ENCODE measurements at regions not wholly inside any gene's neighbourhood (a gene's known extent, or its start where the extent isn't known, plus 50 kb on each side); places are given as distances from the start of the nearest gene placed in this dataset.

DNA sequence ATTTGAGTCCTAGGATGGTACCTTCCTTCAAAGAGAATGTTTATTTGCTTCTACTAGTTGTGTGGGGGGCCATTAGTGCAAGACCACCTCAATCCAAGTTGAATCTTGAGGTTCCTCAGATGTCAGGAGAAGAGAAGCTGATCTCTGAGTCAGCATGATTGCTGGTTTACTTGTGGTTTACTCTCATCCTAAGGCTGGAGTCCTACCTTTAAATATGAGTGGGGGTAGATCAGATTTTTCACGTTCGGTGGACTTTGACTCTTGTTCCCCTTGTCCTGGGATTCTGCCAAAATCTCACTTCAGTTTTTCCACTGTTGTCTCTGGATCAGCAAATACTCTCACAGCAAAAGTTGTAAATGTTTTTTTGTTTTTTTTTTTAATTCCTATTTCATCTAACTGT, 84.6 kb upstream of the F13A1 start:
- WGBS, 2 experiments (ENCODE audit: low coverage in 1 of 2, low lambda C conversion rate in 2 of 2, missing lambda C conversion rate in 2 of 2) = 5 to 11% methylated on average over 2 of the region's 2 CpGs
- H2AFZ ChIP-seq = no peak overlapping the region
- no peaks in the 10 kb centered on the region for H3K79me2 ChIP-seq (ENCODE audit: insufficient read depth)
- H3K4me3 ChIP-seq = no peak overlapping the region
- H3K9ac ChIP-seq = no peak overlapping the region
- no peak for DNase-seq
- H3F3A ChIP-seq (ENCODE audit: insufficient read depth) = no peaks in the 10 kb centered on the region
- in situ Hi-C loops (cut with MboI) = no loop called here
- no peaks in the 10 kb centered on the region for H4K20me1 ChIP-seq (ENCODE audit: insufficient read depth)
- no peaks in the 10 kb centered on the region for H3K9me2 ChIP-seq (ENCODE audit: insufficient read depth)
- no peaks in the 10 kb centered on the region for H3K9me3 ChIP-seq (ENCODE audit: low read depth)
- no peaks in the 10 kb centered on the region for H3K4me1 ChIP-seq (ENCODE audit: insufficient read depth)
- H3K27ac ChIP-seq = no peak overlapping the region
- no peaks in the 10 kb centered on the region for H3K36me3 ChIP-seq (ENCODE audit: low read depth)
- TF ChIP-seq EZH2 (IDR thresholded peaks at IDR 0.05; ENCODE audit: insufficient read depth, poor library complexity, severe bottlenecking) (no peak), EZH2phosphoT487 (IDR thresholded peaks at IDR 0.05; ENCODE audit: insufficient read depth, low read depth) (no peak)
- H3K4me2 ChIP-seq (ENCODE audit: unreplicated experiment) = no peak overlapping the region
- no peaks in the 10 kb centered on the region for H3K27me3 ChIP-seq (replicated peaks; ENCODE audit: insufficient read depth)

DNA sequence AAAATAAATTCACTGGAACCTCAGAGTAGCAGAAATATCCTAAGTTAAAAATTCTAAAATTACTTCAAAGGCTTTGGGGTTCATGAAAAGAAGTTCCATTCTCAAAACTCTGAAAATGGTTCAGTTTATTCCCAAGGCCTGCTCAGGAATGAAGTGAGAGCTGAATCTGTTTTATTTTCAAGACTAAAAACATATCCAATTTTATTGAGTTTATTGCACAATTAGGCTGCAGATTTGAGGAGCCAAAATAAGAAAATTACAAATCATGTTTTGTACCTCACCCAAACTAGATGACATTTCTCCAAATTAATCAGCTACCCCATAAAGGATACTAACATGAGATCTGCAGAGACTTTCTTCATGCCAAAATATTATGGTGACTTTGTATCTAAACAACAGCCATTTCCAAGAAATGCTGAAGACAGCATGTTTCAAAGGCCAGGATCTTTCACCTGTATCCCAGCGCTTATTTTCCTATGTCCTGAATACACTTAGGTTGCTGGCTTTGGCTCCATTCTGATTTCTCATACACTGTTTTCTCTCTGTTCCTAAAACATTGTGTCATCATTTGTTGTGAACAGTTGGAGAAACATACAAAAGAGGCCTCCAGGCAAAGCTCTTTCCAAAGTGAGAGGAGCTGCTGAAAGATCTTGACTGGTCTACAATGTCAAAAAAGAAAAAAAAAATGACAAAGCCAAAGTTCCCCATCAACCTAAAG, 85.7 kb upstream of the F13A1 start:
- no peak for DNase-seq
- no peaks in the 10 kb centered on the region for H3K79me2 ChIP-seq (ENCODE audit: insufficient read depth)

GRCh38 chr6:6406715-6407070, 86.2 kb upstream of the F13A1 start:
- Histone ChIP-seq H3K4me3 (no peak overlapping the region), H4K20me1 (ENCODE audit: insufficient read depth) (no peaks in the 10 kb centered on the region), H3F3A (ENCODE audit: insufficient read depth) (no peaks in the 10 kb centered on the region), H3K27me3 (replicated peaks; ENCODE audit: insufficient read depth) (no peaks in the 10 kb centered on the region), H3K9ac (no peak overlapping the region), H3K36me3 (ENCODE audit: low read depth) (no peaks in the 10 kb centered on the region), H3K4me1 (ENCODE audit: insufficient read depth) (no peaks in the 10 kb centered on the region), H3K27ac (no peak overlapping the region), H2AFZ (no peak overlapping the region), H3K79me2 (ENCODE audit: insufficient read depth) (no peaks in the 10 kb centered on the region), H3K9me3 (ENCODE audit: low read depth) (no peaks in the 10 kb centered on the region), H3K4me2 (ENCODE audit: unreplicated experiment) (no peak overlapping the region), H3K9me2 (ENCODE audit: insufficient read depth) (no peaks in the 10 kb centered on the region)
- in situ Hi-C loops (cut with MboI) = no loop called here
- DNase-seq = no peak
- WGBS, 2 experiments (ENCODE audit: low coverage in 1 of 2, low lambda C conversion rate in 2 of 2, missing lambda C conversion rate in 2 of 2) = 0 to 4% methylated on average over 2 of the region's 2 CpGs
- TF ChIP-seq EZH2 (IDR thresholded peaks at IDR 0.05; ENCODE audit: insufficient read depth, poor library complexity, severe bottlenecking) = no peak
- TF ChIP-seq EZH2phosphoT487 (IDR thresholded peaks at IDR 0.05; ENCODE audit: insufficient read depth, low read depth) = no peak

More for the DNA sequence above, 85.7 kb upstream of the F13A1 start:
- in situ Hi-C loops (cut with MboI) = no loop called here
- H4K20me1 ChIP-seq (ENCODE audit: insufficient read depth) = no peaks in the 10 kb centered on the region
- no peak overlapping the region for H3K27ac ChIP-seq
- no peak overlapping the region for H3K4me3 ChIP-seq
- no peaks in the 10 kb centered on the region for H3K4me1 ChIP-seq (ENCODE audit: insufficient read depth)
- WGBS, 2 experiments (ENCODE audit: low coverage in 1 of 2, low lambda C conversion rate in 2 of 2, missing lambda C conversion rate in 2 of 2) = 3 to 6% methylated on average over 1 of the region's 1 CpG
- H3K9ac ChIP-seq = no peak overlapping the region
- no peaks in the 10 kb centered on the region for H3K9me2 ChIP-seq (ENCODE audit: insufficient read depth)
- H3K9me3 ChIP-seq (ENCODE audit: low read depth) = no peaks in the 10 kb centered on the region
- H3K27me3 ChIP-seq (replicated peaks; ENCODE audit: insufficient read depth) = no peaks in the 10 kb centered on the region
- TF ChIP-seq EZH2 (IDR thresholded peaks at IDR 0.05; ENCODE audit: insufficient read depth, poor library complexity, severe bottlenecking) = no peak
- no peak for TF ChIP-seq EZH2phosphoT487 (IDR thresholded peaks at IDR 0.05; ENCODE audit: insufficient read depth, low read depth)
- no peaks in the 10 kb centered on the region for H3F3A ChIP-seq (ENCODE audit: insufficient read depth)
- H2AFZ ChIP-seq = no peak overlapping the region
- H3K36me3 ChIP-seq (ENCODE audit: low read depth) = no peaks in the 10 kb centered on the region
- no peak overlapping the region for H3K4me2 ChIP-seq (ENCODE audit: unreplicated experiment)

GRCh38 chr6:6407071-6407741, 86.7 kb upstream of the F13A1 start:
- Histone ChIP-seq H3F3A (ENCODE audit: insufficient read depth) (no peaks in the 10 kb centered on the region), H3K4me1 (ENCODE audit: insufficient read depth) (no peaks in the 10 kb centered on the region), H3K4me3 (no peak overlapping the region), H3K79me2 (ENCODE audit: insufficient read depth) (no peaks in the 10 kb centered on the region), H3K9ac (no peak overlapping the region), H4K20me1 (ENCODE audit: insufficient read depth) (no peaks in the 10 kb centered on the region), H3K9me3 (ENCODE audit: low read depth) (no peaks in the 10 kb centered on the region), H2AFZ (no peak overlapping the region), H3K36me3 (ENCODE audit: low read depth) (no peaks in the 10 kb centered on the region), H3K27ac (no peak overlapping the region), H3K4me2 (ENCODE audit: unreplicated experiment) (no peak overlapping the region), H3K9me2 (ENCODE audit: insufficient read depth) (no peaks in the 10 kb centered on the region), H3K27me3 (replicated peaks; ENCODE audit: insufficient read depth) (no peaks in the 10 kb centered on the region)
- no peak for DNase-seq
- in situ Hi-C loops (cut with MboI) = no loop called here
- WGBS, 2 experiments (ENCODE audit: low coverage in 1 of 2, low lambda C conversion rate in 2 of 2, missing lambda C conversion rate in 2 of 2) = 1 to 2% methylated on average over 4 of the region's 4 CpGs
- TF ChIP-seq EZH2phosphoT487 (IDR thresholded peaks at IDR 0.05; ENCODE audit: insufficient read depth, low read depth) (no peak), EZH2 (IDR thresholded peaks at IDR 0.05; ENCODE audit: insufficient read depth, poor library complexity, severe bottlenecking) (no peak)
